ENCODE measurements at regions not wholly inside any gene's neighbourhood (a gene's known extent, or its start where the extent isn't known, plus 50 kb on each side); places are given as distances from the start of the nearest gene placed in this dataset.

GRCh38 chr2:6749962-6750361, 115.7 kb downstream of the CMPK2 start:
- TF ChIP-seq CTCF (conservative IDR thresholded peaks at IDR 0.05; ENCODE audit: low read depth, low read length): no peak
- no peak for TF ChIP-seq EZH2 (IDR thresholded peaks at IDR 0.05; ENCODE audit: low read length, unreplicated experiment)
